Fibroblast of skin of left quadriceps (primary cell): ENCODE measurements at regions not wholly inside any gene's neighbourhood (a gene's known extent, or its start where the extent isn't known, plus 50 kb on each side); places are given as distances from the start of the nearest gene placed in this dataset.
"Not testable (repeated sequence)": the region's sequence is repeated elsewhere in the genome, so short reads cannot be mapped to it uniquely, and the experiment has no call there.

Source experiments
- DNase-seq, 2 experiments: peaks; one replicate each; pipeline ENCODE4 v3.0.0-alpha.2; 2013; ENCODE audit warnings: low read depth in 2 of 2

- DNase-seq = no peak
Observed at GRCh38 chr3:4071481-4072184, 231.5 kb upstream of the SETMAR start.

- DNase-seq = not testable (repeated sequence)
Observed at GRCh38 chr3:4077278-4077677, 225.9 kb upstream of the SETMAR start.

GRCh38 chr3:4077950-4078349 lies 225.2 kb upstream of the SETMAR start:
- no peak for DNase-seq

- no peak for DNase-seq
Observed at GRCh38 chr3:4078903-4079302, 224.3 kb upstream of the SETMAR start.

GRCh38 chr3:4079339-4080195 lies 223.6 kb upstream of the SETMAR start:
- DNase-seq = no peak

GRCh38 chr3:4083225-4084015 lies 219.7 kb upstream of the SETMAR start:
- no peak for DNase-seq

- no peak for DNase-seq
Observed at GRCh38 chr3:4084271-4084670, 218.9 kb upstream of the SETMAR start.

- DNase-seq = not testable (repeated sequence)
Observed at GRCh38 chr3:4086662-4087061, 216.5 kb upstream of the SETMAR start.

- DNase-seq = no peak
Observed at GRCh38 chr3:4091786-4092185, 211.4 kb upstream of the SETMAR start.

- DNase-seq = no peak
Observed at GRCh38 chr3:4097801-4098200, 205.4 kb upstream of the SETMAR start.

GRCh38 chr3:4099607-4100006 lies 203.6 kb upstream of the SETMAR start:
- no peak for DNase-seq

GRCh38 chr3:4107430-4107829 lies 195.7 kb upstream of the SETMAR start:
- DNase-seq = no peak

- no peak for DNase-seq
Observed at GRCh38 chr3:4113811-4114522, 189.2 kb upstream of the SETMAR start.

GRCh38 chr3:4119119-4119518 lies 184.1 kb upstream of the SETMAR start:
- no peak for DNase-seq

GRCh38 chr3:4125576-4125975 lies 177.6 kb upstream of the SETMAR start:
- DNase-seq = no peak

GRCh38 chr3:4138150-4138785 lies 164.9 kb upstream of the SETMAR start:
- DNase-seq = no peak

- no peak for DNase-seq
Observed at GRCh38 chr3:4138786-4139431, 164.3 kb upstream of the SETMAR start.

- no peak for DNase-seq
Observed at GRCh38 chr3:4139462-4140140, 163.6 kb upstream of the SETMAR start.

GRCh38 chr3:4140921-4141320 lies 162.2 kb upstream of the SETMAR start:
- no peak for DNase-seq

- no peak for DNase-seq
Observed at GRCh38 chr3:4147556-4148118, 155.5 kb upstream of the SETMAR start.
